HepG2 (cell line): ENCODE measurements at regions not wholly inside any gene's neighbourhood (a gene's known extent, or its start where the extent isn't known, plus 50 kb on each side); places are given as distances from the start of the nearest gene placed in this dataset.

Experiments used
- ATAC-seq: fragments of 200-7000 bp; cut with Tn5 transposase; 3 replicates; pipeline ENCODE4 v1.9.1; 2020; ENCODE audit warnings: mild to moderate bottlenecking, moderate library complexity
- BruUV-seq: library from RNA; stranded (reverse); fragments of 400-500 nt; replicated peaks from 2 replicates; lab custom pipeline; 2021; lab: Mats Ljungman, UMichigan
- CTCF ChIA-PET: fragments of 300-600 bp; formaldehyde crosslinking; extraction: SDS; loops from one replicate; lab custom pipeline; 2021; ENCODE audit warnings: low total read pairs, inconsistent platforms, low intra/inter-chr PET ratio; lab: Yijun Ruan, JAX
- POLR2A ChIA-PET: fragments of 350-600 bp; sonication (Branson Sonifier 250); formaldehyde crosslinking; loops from one replicate; lab custom pipeline; 2020; ENCODE audit warnings: antibody characterized with exemption, inconsistent platforms; lab: Yijun Ruan, JAX
- DNase-seq: peaks from one replicate; pipeline ENCODE4 v3.0.0-alpha.2; 2015; ENCODE audit warnings: low spot score
- FAIRE-seq: peaks from 3 replicates; lab custom pipeline; 2011; peaks lifted over from hg19 to GRCh38; lab: Jason Lieb, UNC
- H2AFZ ChIP-seq: one replicate; pipeline ENCODE4 v1.6.1; 2011; ENCODE audit warnings: low read length, inconsistent platforms
- H3K27ac ChIP-seq: fragments of 300-600 bp; 3 replicates; pipeline ENCODE4 v1.8.0; 2011; ENCODE audit warnings: mixed run types, mild to moderate bottlenecking, mixed read lengths, low read length, inconsistent platforms; ENCODE audit not compliant: insufficient read depth; ENCODE audit errors: extremely low read length
- H3K27me3 ChIP-seq, 2 experiments: fragments of 200-600 bp in 1 of 2; 2 replicates in 1 of 2; 3 replicates in 1 of 2; pipeline versions ENCODE4 v1.6.0 to v1.8.0; 2011; ENCODE audit warnings: low read length in 2 of 2, mild to moderate bottlenecking in 2 of 2, moderate library complexity in 2 of 2, inconsistent platforms in 1 of 2; ENCODE audit not compliant: insufficient read depth in 2 of 2, control insufficient read depth in 1 of 2
- H3K36me3 ChIP-seq, 2 experiments: fragments of 200-600 bp in 1 of 2; replicated peaks in 1 of 2; 2 replicates in 1 of 2; 3 replicates in 1 of 2; pipeline versions ENCODE4 v1.5.1 to v1.8.0; 2011; ENCODE audit warnings: low read length in 2 of 2, inconsistent platforms in 1 of 2; ENCODE audit not compliant: insufficient read depth in 2 of 2, control insufficient read depth in 1 of 2
- H3K4me1 ChIP-seq: 2 replicates; pipeline ENCODE4 v1.5.1; 2012; ENCODE audit warnings: low read length, inconsistent platforms; ENCODE audit not compliant: insufficient read depth
- H3K4me2 ChIP-seq: 2 replicates; pipeline ENCODE4 v1.6.0; 2011; ENCODE audit warnings: low read depth, low read length, inconsistent platforms
- H3K4me3 ChIP-seq, 3 experiments: fragments of 200-600 bp in 1 of 3; sonication (generic), shearing (Covaris generic) in 1 of 3; replicated peaks in 1 of 3; 2 replicates each; pipeline ENCODE4 v1.5.1; 2011 to 2016; ENCODE audit warnings: low read length in 3 of 3, inconsistent platforms in 2 of 3, low read depth in 2 of 3, mild to moderate bottlenecking in 2 of 3, control low read depth in 1 of 3, mixed read lengths in 1 of 3; ENCODE audit not compliant: insufficient read depth in 1 of 3
- H3K79me2 ChIP-seq: one replicate; pipeline ENCODE4 v1.6.1; 2011; ENCODE audit warnings: low read length, inconsistent platforms; ENCODE audit not compliant: insufficient read depth
- H3K9ac ChIP-seq: 2 replicates; pipeline ENCODE4 v1.6.0; 2011; ENCODE audit warnings: mild to moderate bottlenecking, low read depth, low read length, inconsistent platforms; ENCODE audit not compliant: insufficient read depth
- H3K9me3 ChIP-seq: 2 replicates; pipeline ENCODE4 v1.5.1; 2012; ENCODE audit warnings: mild to moderate bottlenecking, low read length
- H4K20me1 ChIP-seq: 2 replicates; pipeline ENCODE4 v1.6.0; 2011; ENCODE audit warnings: inconsistent platforms, mild to moderate bottlenecking, low read length, moderate library complexity; ENCODE audit not compliant: insufficient read depth
- ISL2 ChIP-seq: sonication (generic); formaldehyde crosslinking; IDR thresholded peaks from 2 replicates; pipeline ENCODE4 v1.5.0; 2020; ENCODE audit warnings: missing genetic modification reagents
- KDM3A ChIP-seq: IDR thresholded peaks from 2 replicates; pipeline ENCODE4 v1.6.1; 2018; ENCODE audit warnings: low read depth, missing compliant biosample characterization
- LCORL ChIP-seq, 2 experiments: fragments of 450-650 bp in 1 of 2; sonication (generic) in 1 of 2; formaldehyde crosslinking in 1 of 2; IDR thresholded peaks; 2 replicates each; pipeline versions ENCODE4 v1.5.0 to v1.6.1; 2017 to 2020; ENCODE audit warnings: antibody characterized with exemption in 1 of 2, missing genetic modification reagents in 1 of 2
- MBNL3 ChIP-seq: fragments of 250-450 bp; sonication (Bioruptor Pico); conservative IDR thresholded peaks from 2 replicates; pipeline ENCODE4 v1.8.0; 2022; ENCODE audit warnings: mild to moderate bottlenecking, inconsistent platforms
- RBFOX2 ChIP-seq: fragments of 200-400 bp; formaldehyde crosslinking; IDR thresholded peaks from 2 replicates; pipeline ENCODE4 v1.6.1; 2017; ENCODE audit warnings: low read depth, mild to moderate bottlenecking, low read length
- REL ChIP-seq: sonication (generic); formaldehyde crosslinking; conservative IDR thresholded peaks from 2 replicates; pipeline ENCODE4 v1.8.0; 2022; ENCODE audit warnings: mild to moderate bottlenecking, missing genetic modification reagents, moderate library complexity
- TBP ChIP-seq: sonication (generic); formaldehyde crosslinking; IDR thresholded peaks from 2 replicates; pipeline ENCODE4 v1.5.0; 2020; ENCODE audit warnings: missing genetic modification reagents
- YEATS4 ChIP-seq: sonication (generic); formaldehyde crosslinking; IDR thresholded peaks from 2 replicates; pipeline ENCODE4 v1.4.0; 2020; ENCODE audit warnings: missing genetic modification reagents, borderline replicate concordance
- ZC3H13 ChIP-seq: sonication (generic); formaldehyde crosslinking; IDR thresholded peaks from 2 replicates; pipeline ENCODE4 v1.8.1; 2023; ENCODE audit warnings: mild to moderate bottlenecking, missing genetic modification reagents, moderate library complexity
- ZNF335 ChIP-seq: sonication (generic); formaldehyde crosslinking; IDR thresholded peaks from 2 replicates; pipeline ENCODE4 v1.4.0; 2020; ENCODE audit warnings: missing genetic modification reagents
- ZNF510 ChIP-seq: sonication (generic); formaldehyde crosslinking; IDR thresholded peaks from 2 replicates; pipeline ENCODE4 v1.4.0; 2020; ENCODE audit warnings: low read depth, mild to moderate bottlenecking, missing genetic modification reagents
- ZNF547 ChIP-seq: sonication (generic); formaldehyde crosslinking; IDR thresholded peaks from 2 replicates; pipeline ENCODE4 v1.5.1; 2020; ENCODE audit warnings: mild to moderate bottlenecking, missing genetic modification reagents
- ZNF550 ChIP-seq: sonication (generic); formaldehyde crosslinking; IDR thresholded peaks from 2 replicates; pipeline ENCODE4 v1.4.0; 2020; ENCODE audit warnings: mild to moderate bottlenecking, missing genetic modification reagents, borderline replicate concordance
- WGBS: methylation state at CpG from one replicate; pipeline ENCODE4 v1.1.6; 2017; ENCODE audit warnings: low lambda C conversion rate; 5-methylcytosine and 5-hydroxymethylcytosine counted together
- in situ Hi-C: cut with HindIII; loops from 2 replicates; pipeline ENCODE4 v1.10.0; 2017; ENCODE audit warnings: low pct_unique_long_range_greater_than_20kb; ENCODE audit not compliant: extremely low pct_ligation_motif_present
- intact Hi-C: fragments of 100-400 bp; cut with micrococcal nuclease; formaldehyde crosslinking; loops from one replicate; pipeline ENCODE4 v1.10.0; 2022; ENCODE audit not compliant: unreplicated experiment
- TF ChIP-seq, protein P1 (sequence below): sonication (generic); formaldehyde crosslinking; IDR thresholded peaks from 2 replicates; pipeline ENCODE4 v1.5.0; 2020; ENCODE audit warnings: mild to moderate bottlenecking, missing genetic modification reagents
- TF ChIP-seq, protein P2 (sequence below): sonication (generic); formaldehyde crosslinking; IDR thresholded peaks from 2 replicates; pipeline ENCODE4 v1.5.1; 2020; ENCODE audit warnings: missing genetic modification reagents, mild to moderate bottlenecking, borderline replicate concordance

DNA sequence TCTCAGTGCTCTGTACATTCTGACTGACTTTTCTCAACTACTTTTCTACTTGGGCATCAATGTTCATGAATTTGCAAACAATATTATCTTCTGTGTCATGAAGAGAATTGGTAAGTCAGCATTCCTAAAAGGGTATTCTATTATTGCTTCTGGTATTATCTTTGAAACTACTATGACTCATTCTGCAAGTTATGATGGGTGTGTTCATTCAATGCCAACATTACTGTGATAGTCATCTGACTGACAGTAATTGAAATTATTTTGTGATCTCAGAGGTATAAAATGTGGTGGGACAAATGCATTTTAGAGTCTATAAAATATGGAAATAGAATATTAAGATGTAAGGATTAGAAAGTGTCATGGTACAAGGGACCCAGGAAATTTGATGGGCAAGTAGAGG is 736.0 kb upstream of the CELF4 start (continued):
- TF ChIP-seq MBNL3 (CRISPR knock-in tag): no peak

DNA sequence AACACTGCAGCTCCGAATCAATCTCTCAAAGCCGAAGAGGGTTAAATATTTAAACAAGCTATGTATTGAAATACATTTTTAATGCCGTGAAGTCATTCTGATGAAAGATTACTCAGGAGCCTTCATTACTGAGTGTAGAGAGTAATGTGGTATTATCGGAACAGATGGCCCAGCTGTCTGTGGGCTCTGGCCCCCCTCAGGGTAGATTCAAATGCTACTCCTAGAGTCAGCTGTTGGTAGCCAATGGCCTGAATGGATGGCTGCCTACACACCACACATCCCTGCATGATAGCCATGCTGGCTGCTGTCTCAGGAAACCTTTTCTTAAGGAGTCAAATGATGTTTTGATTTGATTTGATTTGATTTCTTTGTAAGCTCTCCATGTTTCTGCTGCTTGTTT is 732.3 kb upstream of the CELF4 start:
- Histone ChIP-seq H3K27me3 (no peaks in the 10 kb centered on the region), H4K20me1 (no peaks in the 10 kb centered on the region), H3K9me3 (no peaks in the 10 kb centered on the region), H3K9ac (no peak overlapping the region), H3K4me3 (no peak overlapping the region), H3K4me2 (no peak overlapping the region), H3K27ac (no peak overlapping the region), H3K4me1 (no peaks in the 10 kb centered on the region), H3K36me3 (no peaks in the 10 kb centered on the region), H3K79me2 (no peaks in the 10 kb centered on the region), H2AFZ (no peak overlapping the region)
- 14% methylated on average over 4 of the region's 4 CpGs for WGBS
- BruUV-seq: no TSS peak
- intact Hi-C loops: no loop called here
- FAIRE-seq: no peak
- DNase-seq: no peak
- POLR2A ChIA-PET: no interaction called here
- ATAC-seq: no peak
- no peak for TF ChIP-seq LCORL (IDR thresholded peaks at IDR 0.05)
- no peak for TF ChIP-seq LCORL (CRISPR knock-in tag; IDR thresholded peaks at IDR 0.05)
- TF ChIP-seq TBP: no peak
- TF ChIP-seq ZNF547 (CRISPR knock-in tag): no peak
- no peak for TF ChIP-seq KDM3A
- no peak for TF ChIP-seq REL (CRISPR knock-in tag)
- no peak for TF ChIP-seq YEATS4
- TF ChIP-seq ZNF335 (CRISPR knock-in tag): no peak
- TF ChIP-seq ZNF550 (CRISPR knock-in tag): no peak
- TF ChIP-seq, protein P1, sequence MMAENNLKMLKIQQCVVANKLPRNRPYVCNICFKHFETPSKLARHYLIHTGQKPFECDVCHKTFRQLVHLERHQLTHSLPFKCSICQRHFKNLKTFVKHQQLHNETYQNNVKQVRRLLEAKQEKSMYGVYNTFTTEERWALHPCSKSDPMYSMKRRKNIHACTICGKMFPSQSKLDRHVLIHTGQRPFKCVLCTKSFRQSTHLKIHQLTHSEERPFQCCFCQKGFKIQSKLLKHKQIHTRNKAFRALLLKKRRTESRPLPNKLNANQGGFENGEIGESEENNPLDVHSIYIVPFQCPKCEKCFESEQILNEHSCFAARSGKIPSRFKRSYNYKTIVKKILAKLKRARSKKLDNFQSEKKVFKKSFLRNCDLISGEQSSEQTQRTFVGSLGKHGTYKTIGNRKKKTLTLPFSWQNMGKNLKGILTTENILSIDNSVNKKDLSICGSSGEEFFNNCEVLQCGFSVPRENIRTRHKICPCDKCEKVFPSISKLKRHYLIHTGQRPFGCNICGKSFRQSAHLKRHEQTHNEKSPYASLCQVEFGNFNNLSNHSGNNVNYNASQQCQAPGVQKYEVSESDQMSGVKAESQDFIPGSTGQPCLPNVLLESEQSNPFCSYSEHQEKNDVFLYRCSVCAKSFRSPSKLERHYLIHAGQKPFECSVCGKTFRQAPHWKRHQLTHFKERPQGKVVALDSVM: no peak
- no peak for TF ChIP-seq ZC3H13 (CRISPR knock-in tag)
- TF ChIP-seq RBFOX2: no peak
- TF ChIP-seq ZNF510: no peak
- TF ChIP-seq, protein P2, sequence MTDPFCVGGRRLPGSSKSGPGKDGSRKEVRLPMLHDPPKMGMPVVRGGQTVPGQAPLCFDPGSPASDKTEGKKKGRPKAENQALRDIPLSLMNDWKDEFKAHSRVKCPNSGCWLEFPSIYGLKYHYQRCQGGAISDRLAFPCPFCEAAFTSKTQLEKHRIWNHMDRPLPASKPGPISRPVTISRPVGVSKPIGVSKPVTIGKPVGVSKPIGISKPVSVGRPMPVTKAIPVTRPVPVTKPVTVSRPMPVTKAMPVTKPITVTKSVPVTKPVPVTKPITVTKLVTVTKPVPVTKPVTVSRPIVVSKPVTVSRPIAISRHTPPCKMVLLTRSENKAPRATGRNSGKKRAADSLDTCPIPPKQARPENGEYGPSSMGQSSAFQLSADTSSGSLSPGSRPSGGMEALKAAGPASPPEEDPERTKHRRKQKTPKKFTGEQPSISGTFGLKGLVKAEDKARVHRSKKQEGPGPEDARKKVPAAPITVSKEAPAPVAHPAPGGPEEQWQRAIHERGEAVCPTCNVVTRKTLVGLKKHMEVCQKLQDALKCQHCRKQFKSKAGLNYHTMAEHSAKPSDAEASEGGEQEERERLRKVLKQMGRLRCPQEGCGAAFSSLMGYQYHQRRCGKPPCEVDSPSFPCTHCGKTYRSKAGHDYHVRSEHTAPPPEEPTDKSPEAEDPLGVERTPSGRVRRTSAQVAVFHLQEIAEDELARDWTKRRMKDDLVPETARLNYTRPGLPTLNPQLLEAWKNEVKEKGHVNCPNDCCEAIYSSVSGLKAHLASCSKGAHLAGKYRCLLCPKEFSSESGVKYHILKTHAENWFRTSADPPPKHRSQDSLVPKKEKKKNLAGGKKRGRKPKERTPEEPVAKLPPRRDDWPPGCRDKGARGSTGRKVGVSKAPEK (CRISPR knock-in tag): no peak
- no peak for TF ChIP-seq ISL2 (CRISPR knock-in tag)
- in situ Hi-C loops: no loop called here
- CTCF ChIA-PET: no interaction called here
